ENCODE measurements at regions not wholly inside any gene's neighbourhood (a gene's known extent, or its start where the extent isn't known, plus 50 kb on each side); places are given as distances from the start of the nearest gene placed in this dataset.
"Not testable (repeated sequence)": the region's sequence is repeated elsewhere in the genome, so short reads cannot be mapped to it uniquely, and the experiment has no call there.

DNA sequence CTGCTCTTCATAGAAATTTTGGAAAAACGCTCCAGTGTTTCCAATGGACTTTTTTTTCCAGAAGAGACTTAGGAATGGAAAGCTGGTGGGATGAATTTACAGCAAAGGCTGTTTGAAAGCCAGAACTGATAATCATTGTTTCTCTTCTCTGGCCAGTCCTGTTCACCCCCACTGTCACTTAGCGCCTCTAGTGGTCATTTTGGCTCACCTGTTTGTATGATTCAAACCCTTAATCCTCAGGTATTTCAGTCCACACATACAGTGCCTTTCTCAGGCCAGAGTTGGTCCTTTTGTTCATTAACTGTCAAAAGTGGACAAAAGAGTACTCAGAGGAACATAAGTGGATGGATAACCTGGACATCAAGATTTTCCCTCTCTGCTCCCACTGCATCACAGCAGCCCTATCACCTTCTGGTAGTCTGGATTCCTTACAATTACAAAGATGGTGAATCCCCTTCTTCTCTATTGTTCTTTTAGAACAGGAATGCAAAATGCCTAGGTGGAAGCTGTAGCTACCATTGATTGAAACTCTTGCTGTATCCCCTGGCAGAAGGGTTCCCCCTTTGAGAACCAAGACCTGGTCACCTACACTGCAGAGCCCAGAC is 177.6 kb upstream of the OLFM3 start:
- DNase-seq: peak; percentile 5

DNA sequence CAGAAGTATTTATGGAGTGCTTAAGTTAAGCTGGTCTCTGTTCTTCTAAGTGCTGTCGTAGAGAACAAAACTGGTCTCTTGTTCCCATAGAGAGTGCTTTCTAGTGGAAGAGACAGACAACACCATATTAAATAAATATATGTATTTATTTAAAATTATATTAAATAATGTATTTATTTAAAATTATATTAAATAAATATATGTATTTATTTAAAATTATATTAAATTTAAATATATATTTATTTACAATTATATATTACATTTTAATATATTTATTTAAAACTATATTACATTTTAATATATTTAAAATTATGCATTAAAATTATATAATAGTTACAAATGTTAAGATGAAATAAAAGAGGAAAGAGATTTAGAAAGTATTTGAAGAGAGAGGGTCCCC is 175.5 kb upstream of the OLFM3 start:
- DNase-seq: no peak

DNA sequence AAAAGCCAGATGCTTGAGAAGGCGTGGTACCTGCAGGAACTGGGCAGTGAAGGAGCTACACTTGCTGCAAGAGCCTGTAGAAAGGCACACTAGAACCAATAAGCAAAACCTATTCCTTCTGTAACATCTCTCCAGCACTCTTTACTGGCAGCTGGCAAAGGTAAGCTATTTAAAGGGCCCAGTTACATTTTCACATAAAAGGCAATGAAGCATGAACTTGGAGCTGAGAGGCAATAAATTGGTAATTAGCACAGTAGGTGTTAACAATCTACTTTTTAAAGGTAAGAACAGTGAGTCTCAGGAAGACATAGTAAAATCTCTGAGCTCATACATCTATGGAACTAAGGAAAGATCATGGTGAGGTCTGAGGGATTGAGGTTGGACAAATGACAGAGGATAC is 167.1 kb upstream of the OLFM3 start:
- DNase-seq: no peak

DNA sequence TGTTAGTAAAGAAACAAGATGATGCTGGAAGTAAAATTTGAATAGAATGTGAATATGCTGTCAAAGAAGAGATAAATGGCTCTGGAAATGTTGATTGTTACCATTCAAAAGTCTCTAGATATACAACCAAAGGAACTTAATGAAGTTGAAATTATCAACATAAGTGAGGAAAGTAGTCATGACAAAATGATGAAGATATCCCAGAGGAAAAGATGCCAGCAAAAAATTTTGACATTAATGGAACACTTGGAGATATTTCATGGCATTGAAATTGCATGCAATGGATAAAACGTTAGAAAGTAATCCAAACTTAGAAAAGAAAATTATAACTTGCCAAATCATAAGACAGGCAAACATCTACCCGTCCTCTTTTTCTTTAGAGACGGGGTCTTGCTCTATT is 154.5 kb upstream of the OLFM3 start:
- DNase-seq: no peak

DNA sequence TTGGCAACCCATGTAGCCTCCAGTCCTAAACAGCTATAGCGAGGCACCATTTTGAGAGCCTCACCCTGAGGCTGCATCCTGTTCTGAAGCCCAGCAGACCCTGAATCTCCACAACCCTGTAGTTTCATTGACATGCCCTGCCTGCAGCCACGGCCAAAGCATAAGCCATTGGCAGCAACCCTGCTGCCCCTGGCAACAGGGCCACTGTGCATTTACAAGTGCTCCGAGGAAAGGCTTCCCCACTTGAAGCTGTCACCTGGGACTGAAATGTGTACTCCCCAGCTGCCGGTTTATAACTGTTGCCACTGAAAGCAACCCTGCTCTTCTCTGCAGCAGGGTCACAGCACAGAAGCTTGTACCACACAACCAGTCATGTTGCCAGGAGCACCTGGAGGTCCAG is 124.2 kb upstream of the OLFM3 start:
- DNase-seq: no peak

DNA sequence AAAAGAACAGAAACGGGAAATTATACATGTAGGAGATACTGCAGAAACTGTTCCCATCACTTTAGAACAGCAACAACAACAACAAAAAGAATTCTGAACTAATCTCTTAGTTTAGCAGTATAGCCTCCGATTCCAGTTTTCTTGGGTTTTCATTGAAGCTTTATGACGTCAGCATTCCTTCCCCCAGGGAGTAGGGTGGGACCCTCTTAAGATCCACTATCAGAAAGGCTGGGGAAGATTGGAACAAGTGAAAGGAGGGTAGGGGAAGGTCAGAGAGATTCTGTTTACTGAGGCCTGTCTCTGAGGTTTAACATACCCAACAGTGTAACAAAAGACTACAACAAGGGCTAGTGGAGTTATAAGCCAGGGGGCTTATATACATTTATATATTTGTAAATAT is 121.4 kb upstream of the OLFM3 start:
- DNase-seq: no peak

DNA sequence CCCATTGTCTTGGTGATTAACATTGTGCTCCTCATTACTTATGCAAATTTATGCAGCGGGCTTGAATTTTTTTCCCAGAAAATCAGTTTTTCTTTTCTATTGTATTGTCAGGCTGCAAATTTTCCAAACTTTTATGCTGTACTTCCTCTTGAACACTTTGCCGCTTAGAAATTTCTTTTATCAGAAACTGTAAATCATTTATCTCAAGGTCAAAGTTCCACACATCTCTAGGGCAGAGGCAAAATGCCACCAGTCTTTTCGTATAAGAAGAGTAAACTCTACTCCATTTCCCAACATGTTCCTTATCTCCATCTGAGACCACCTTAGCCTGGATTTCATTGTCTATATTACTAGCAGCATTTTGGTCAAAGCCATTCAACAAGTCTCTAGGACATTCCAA is 113.9 kb upstream of the OLFM3 start:
- DNase-seq: no peak

DNA sequence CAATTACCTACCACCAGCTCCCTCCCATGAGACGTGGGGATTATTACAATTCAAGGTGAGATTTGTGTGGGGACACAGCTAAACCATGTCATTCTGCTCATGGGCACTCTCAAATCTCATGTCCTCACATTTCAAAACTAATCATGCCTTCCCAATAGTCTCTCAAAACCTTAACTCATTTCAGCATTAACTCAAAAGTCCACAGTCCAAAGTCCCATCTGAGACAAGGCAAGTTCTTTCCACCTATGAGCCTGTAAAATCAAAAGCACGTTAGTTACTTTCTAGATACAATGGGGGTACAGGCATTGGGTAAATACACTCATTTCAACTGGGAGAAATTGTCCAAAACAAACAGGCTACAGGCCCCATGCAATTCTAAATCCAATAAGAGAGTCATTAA is 112.8 kb upstream of the OLFM3 start:
- not testable (repeated sequence) for DNase-seq

DNA sequence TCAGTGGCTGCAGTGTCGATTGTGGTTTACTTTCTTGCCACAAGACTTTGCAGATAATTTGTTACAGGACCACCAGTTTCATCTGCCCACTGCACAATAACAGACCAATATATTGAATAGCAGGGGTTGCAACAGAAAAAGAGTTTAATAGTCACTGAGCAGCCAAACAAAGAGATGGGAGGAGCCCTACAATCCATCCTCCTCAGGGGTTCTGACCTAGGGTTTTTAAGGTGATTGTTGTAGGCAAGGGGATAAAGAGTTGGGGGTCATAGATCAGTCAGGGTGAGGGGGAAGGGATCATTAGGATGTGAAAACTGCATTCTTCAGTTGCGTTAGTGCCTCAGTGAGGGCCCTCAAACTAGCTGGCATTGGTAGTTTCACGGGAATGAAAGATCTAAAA is 110.7 kb upstream of the OLFM3 start:
- DNase-seq: no peak

DNA sequence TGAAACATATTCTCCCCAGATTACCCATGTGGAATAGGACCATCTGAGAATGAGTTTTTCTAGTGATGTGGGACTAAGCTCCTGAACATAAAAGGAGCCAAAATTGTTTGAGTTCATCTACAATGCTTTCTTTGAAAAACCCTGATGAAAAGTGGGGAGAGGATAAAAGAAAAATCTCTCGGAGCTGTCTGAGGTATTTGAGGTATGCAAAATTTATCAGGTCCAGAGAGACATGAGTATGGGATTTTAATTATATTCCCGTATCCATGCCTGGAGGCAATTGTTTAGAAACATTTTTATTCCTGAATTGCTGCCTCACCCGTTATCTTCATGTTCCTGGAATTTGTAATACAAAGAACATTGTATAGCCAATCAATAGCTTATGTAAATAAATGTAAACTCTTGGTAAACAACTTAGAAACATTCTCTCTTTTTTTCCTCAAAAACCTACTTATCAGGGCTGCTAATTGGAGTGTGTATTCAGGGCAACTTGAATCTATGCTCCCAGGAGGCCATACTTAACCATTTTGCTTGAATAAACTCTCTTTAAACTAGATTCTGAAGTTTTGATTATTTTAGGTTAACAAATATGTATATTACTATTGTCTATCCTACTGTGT is 109.3 kb upstream of the OLFM3 start:
- no peak for DNase-seq

DNA sequence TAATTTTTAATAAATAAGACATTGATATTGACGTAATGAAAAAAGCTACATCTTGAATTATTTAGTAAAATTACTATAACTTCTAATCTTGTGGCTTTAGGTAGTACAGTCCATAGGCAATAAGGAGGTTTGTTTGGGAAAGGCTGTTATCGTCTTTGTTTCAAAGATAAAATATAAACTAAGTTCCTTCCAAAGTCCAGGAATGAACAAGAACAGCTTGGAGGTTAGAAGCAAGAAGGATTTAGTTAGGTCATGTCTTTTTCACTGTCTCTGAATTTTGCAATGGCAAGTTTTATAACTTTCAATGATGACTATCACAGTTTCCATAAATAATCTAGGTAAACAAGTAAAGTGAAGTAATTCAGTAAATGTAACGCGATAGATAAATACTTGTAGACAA is 106.9 kb upstream of the OLFM3 start:
- DNase-seq: no peak

DNA sequence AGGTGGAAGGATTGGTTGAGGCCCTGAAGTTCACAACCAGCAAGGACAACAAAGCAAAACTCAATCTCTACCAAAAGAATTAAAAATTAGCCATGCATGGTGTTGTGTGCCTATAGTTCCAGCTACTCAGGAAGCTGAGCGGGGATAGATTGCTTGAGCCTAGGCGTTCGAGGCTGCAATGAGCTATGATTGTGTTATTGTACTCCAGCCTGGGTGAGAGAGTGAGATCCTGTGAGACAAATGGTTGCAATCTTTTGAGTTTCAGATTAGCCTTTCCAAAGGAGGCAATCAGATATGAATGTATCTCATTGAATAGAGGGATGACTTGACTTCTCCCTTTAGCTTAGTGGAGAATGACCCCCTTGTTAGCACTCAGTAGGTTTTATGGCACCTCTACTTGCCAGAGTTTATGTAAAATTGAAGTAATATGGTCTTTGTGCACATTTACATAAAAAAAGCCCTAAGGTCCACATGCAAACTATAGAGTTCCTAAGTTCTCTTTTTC is 105.6 kb upstream of the OLFM3 start:
- DNase-seq: no peak

DNA sequence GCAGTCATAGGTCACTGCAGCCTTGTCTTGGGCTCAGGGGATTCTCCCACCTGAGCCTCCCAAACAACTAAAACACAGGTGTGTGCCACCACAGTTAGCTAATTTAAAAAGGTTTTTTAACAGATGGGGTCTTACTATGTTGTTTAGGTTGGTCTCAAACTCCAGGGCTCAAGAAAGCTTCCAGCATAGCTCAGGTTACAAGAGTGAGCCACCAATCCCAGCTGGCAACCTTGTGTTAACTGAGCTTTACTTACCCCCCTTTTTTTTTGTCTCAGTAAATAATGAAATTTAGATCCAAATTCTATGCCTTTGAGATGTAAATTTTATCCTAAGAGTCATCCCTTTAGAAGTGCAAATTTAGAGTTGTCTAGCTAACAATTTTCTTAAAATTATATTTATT is 103.9 kb upstream of the OLFM3 start:
- no peak for DNase-seq

DNA sequence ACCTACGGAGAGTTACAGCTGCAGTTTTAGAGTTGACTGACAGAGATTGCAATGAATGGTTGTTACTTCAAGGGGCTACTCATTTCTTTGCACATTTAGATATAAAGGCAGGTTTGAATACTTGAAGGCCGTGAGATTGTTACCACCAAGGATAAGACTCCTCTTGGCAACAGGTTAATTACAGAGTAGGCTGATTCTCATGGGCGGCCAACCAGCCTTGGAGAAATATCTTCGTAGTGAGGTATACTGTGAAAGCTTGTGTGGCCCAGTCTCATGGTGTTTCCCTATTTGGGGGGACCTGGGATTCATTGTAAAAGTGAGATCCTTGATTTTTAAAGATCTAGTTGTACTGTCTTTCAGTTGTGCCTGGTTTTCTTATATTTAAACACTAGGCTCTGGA is 103.2 kb upstream of the OLFM3 start:
- no peak for DNase-seq

DNA sequence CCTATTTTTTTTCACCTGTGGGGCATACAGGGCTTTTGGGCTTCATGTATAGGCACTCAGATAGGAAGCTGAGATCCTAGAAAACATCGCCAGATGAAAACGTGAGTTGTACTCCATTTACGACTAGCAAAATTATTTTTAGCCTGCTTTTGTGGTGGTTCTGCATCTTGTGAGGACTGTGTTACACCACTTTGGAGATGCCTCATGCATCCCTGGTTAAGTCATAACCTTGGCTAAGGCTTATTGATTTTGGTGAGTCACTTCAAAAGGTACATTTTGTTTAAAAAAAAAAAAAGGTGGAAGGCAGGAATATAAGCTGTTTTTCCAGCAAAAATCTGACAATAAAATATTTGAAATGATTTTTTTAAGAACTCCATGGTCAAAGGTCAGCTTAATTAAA is 101.8 kb upstream of the OLFM3 start:
- DNase-seq: no peak

DNA sequence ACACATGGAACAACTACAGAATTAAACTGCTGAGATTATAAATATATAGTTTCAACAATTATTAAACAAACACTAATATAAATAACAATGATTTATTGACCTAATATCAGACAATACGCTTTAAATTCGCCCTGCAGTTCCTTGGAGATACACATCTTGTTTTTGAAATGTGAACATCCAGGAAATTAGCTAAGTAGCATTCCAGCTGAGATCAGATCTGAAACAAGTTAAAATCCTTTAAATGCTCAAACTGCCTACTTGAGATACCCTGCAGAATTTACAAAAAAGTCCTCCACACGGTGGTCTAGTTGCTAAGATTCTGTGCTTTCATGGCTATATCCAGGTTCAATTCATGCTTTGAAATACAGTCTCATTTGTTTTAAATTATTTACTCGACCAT is 101.4 kb upstream of the OLFM3 start:
- no peak for DNase-seq

DNA sequence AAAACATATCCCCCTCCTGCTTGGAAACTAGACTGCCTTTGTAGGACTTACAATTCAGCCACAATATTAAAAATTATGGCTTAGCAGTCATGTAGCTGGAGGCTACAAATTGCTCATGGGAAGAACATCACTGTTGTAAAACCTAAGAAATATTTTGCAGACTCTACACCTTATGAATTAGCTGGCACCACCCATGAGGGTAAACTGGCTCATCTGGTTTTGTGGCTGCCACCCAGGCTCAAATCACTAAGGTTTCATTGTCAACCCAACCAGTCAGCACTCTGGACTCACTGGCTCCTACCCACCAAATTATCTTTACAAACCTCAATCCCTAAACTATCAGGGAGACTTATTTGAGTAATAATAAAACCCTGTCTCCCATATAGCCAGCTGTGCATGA is 100.7 kb upstream of the OLFM3 start:
- DNase-seq: no peak

DNA sequence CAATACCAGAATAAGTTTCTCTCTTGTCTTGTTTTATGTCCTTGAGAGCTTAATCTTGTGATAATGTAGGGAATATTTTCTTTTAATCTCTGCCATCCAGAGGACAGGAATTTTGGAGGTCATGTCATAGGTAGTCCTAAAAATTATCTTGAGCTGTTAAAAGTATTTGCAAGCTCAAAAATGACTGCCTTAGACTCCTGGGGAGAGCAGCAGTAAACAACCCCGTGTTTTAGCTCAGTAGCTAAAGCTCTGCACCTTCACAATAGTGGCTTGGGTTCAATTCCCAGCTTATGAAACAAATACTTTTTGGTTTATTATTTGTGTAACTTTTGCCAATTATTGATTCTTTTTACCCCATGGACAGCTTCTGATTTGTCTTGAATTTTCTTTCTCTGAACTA is 99.4 kb upstream of the OLFM3 start:
- DNase-seq: no peak

DNA sequence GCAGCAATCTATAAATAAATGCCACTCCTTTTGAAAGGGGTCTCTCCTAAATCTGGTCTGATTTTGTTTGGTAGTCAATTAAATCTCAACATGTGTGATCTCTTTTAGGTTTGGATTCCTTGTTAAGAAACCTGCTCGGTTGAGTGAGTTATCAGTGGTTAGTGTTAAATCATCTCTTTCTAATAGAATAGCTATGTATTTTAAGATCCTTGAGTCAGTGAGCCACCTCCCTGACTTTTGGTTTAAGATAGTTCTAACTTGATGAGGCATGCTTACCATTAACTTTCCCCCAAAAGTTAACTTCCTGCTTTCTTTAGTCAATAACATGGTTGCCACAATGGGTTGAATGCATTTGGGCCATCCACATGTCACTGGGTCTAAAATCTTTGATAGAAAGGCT is 93.1 kb upstream of the OLFM3 start:
- DNase-seq: no peak

DNA sequence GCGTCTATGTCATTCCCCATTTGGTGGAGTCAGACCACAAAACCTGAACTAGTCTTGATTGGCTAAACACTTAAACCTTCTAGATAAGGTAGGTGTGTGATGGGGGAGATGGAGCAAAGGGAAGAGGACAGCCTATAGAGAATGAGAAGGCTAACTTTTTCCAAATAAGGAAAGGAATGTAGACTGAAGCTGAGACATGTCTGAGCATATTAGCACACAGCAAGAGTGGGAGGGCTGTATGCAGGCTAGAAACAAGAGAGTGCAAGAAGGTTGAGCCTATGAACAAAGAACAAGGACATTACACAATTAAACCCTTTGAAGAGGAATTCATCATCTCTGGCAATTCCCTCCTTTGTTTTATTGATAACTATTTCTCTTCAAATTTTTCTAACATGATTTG is 89.2 kb upstream of the OLFM3 start:
- peak; percentile 1 for DNase-seq

DNA sequence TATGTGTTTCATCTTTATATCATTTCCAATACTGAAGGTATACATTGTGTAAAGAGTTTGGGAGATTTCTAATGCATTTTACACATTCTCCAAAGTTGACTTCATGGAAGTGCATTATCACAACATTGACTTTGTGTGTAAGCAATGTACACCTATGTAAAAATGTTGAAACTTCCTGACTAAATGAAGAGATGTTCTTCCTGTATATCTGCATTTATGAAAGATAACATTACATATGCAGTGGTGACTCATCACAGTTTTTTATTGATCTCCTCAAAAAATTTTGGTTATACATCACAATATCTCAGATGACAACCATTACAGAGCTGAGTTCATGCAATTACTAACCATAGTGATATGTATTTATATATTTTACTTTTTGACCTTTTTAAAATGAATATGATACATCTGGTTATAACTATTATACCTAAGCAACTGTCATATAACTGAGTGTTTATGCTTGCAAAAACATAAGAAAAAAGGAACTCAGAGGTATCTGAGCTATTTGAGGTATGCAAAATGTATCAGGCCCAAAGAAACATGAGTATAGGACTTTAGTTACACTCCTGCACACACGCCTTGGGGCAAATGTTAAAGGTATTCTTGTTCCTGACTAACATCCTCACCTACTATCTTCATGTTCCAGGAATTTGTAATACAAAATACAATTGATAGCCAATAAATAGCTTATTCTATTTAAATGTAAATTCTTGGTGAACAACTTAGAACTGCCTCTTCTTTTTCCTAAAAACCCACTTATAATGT is 88.2 kb upstream of the OLFM3 start:
- DNase-seq: no peak

DNA sequence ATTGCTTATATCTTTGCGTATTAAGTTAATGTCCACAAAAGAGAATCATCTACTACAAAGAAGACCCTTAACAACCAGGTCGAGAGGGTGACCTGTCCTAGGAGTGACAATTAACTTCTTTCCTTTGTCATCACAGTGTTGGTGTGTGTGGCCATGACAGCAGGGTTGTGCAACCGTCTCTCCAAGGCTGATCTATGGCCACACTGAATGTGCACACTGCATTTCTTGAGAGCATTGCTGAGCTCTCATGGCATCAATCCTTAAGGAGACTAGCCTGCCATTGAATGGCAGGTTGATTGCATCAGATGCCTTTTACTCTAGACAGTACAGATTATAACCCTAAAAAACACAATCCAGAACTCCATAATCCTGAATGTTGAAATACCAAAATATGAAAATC is 86.5 kb upstream of the OLFM3 start:
- DNase-seq: no peak

DNA sequence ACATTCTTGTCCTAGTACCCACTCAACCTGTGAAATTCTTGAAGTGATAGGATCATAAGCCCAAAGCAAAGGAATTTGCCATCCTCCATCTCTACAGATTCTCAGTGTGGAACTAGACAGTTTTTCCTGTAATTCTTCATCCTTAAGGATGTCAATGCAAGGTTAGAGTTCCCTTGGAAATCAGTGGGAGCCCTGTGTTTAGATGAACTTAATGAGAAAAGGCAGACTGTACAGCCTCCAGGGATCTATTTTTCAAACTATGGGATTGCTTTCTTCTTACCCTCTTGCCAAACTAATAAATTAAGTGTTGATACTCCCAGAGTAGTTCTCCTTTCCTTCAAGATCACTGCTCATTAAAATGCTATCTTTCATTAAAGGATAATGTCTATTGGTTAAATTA is 78.1 kb upstream of the OLFM3 start:
- DNase-seq: no peak

DNA sequence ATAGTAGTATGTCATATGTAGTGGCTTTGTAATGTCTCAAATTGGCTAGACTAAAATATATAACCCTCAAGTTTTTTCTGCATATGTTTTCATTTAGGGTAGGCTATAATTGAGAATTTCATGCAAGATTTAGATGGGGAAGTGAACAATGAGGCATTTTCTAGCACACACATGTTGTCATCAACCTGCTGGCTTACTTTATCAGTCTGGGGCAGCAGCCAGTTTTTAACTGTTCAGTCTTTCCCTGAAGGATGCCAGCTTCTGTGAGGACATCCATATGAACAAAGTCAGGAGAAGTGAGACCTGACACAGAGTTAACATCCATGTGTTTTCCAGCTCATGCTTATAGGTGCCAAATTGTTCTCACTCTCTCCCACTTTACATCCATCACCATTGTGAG is 74.7 kb upstream of the OLFM3 start:
- no peak for DNase-seq

DNA sequence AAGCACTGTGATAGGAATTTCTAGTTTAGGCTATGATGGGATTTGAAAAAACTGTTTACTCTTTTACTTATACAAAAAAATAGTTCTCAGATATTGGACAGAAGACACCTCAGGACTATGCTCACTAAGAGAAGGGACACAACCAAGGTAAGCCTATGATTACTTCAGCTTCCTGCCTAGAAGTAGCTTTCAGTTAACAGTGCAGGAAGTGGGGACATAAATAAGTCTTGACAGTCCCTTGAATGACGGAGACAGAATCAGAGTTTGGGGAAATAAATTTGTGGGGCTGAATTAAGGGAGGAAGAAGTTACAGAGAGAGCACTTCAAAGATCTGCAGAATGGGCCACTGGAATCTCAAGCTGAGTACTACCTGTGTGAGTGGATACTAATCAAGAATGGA is 53.8 kb upstream of the OLFM3 start:
- DNase-seq: no peak

Data from EL (cell line).